SK-N-SH (cell line): ENCODE measurements at regions not wholly inside any gene's neighbourhood (a gene's known extent, or its start where the extent isn't known, plus 50 kb on each side); places are given as distances from the start of the nearest gene placed in this dataset.

Experiments
- CTCF ChIA-PET: fragments of 300-600, 350-600 bp; formaldehyde crosslinking; extraction: SDS; loops from one replicate; lab custom pipeline; 2021; lab: Yijun Ruan, JAX
- POLR2A ChIA-PET: fragments of 350-600 bp; sonication (Branson Sonifier 250); formaldehyde crosslinking; extraction: SDS; loops from one replicate; lab custom pipeline; 2020; ENCODE audit warnings: antibody characterized with exemption, inconsistent platforms; lab: Yijun Ruan, JAX
- DNase-seq: peaks from one replicate; pipeline ENCODE4 v3.0.0; 2012
- H2AFZ ChIP-seq: fragments of 200-600 bp; sonication (generic); 2 replicates; pipeline ENCODE4 v1.8.1; 2016; ENCODE audit warnings: antibody characterized with exemption, mild to moderate bottlenecking, low read depth
- H3F3A ChIP-seq: fragments of 200-600 bp; sonication (generic); replicated peaks from 2 replicates; pipeline ENCODE3; 2016; ENCODE audit warnings: antibody characterized with exemption, mild to moderate bottlenecking; ENCODE audit not compliant: insufficient read depth
- H3K27ac ChIP-seq, 2 experiments: fragments of 200-500 bp in 1 of 2; fragments of 200-600 bp in 1 of 2; sonication (Bioruptor generic) in 1 of 2; sonication (generic), shearing (Covaris generic) in 1 of 2; 2 replicates each; pipeline versions ENCODE4 v1.5.1 to v1.6.1; 2014 to 2016; ENCODE audit warnings: low read depth in 2 of 2, inconsistent platforms in 1 of 2, low read length in 1 of 2, mild to moderate bottlenecking in 1 of 2, mixed read lengths in 1 of 2
- H3K27me3 ChIP-seq: fragments of 200-600 bp; sonication (generic), shearing (Covaris generic); 2 replicates; pipeline ENCODE4 v1.6.1; 2016; ENCODE audit warnings: mixed run types; ENCODE audit not compliant: insufficient read depth
- H3K36me3 ChIP-seq, 2 experiments: fragments of 200-500 bp in 1 of 2; fragments of 200-600 bp in 1 of 2; sonication (Bioruptor generic) in 1 of 2; sonication (generic) in 1 of 2; replicated peaks in 1 of 2; 2 replicates each; pipeline versions ENCODE3 to v1.5.1; 2014 to 2016; ENCODE audit warnings: low read length in 1 of 2, mild to moderate bottlenecking in 1 of 2; ENCODE audit not compliant: insufficient read depth in 2 of 2, control insufficient read depth in 1 of 2
- H3K4me1 ChIP-seq, 2 experiments: fragments of 200-500 bp in 1 of 2; fragments of 200-600 bp in 1 of 2; sonication (Bioruptor generic) in 1 of 2; sonication (generic), shearing (Covaris generic) in 1 of 2; 2 replicates each; pipeline versions ENCODE4 v1.5.1 to v1.6.1; 2014 to 2016; ENCODE audit warnings: low read depth in 1 of 2, low read length in 1 of 2, mixed run types in 1 of 2; ENCODE audit not compliant: insufficient read depth in 2 of 2, control insufficient read depth in 1 of 2
- H3K4me2 ChIP-seq: fragments of 200-600 bp; sonication (generic), shearing (Covaris generic); 2 replicates; pipeline ENCODE4 v1.6.1; 2017; ENCODE audit warnings: mixed run types
- H3K4me3 ChIP-seq, 2 experiments: fragments of 200-500 bp in 1 of 2; fragments of 200-600 bp in 1 of 2; sonication (Bioruptor generic) in 1 of 2; sonication (generic), shearing (Covaris generic) in 1 of 2; 2 replicates each; pipeline versions ENCODE4 v1.5.1 to v1.8.1; 2014 to 2016; ENCODE audit warnings: low read depth in 2 of 2, inconsistent platforms in 1 of 2, low read length in 1 of 2, mild to moderate bottlenecking in 1 of 2, mixed read lengths in 1 of 2, moderate library complexity in 1 of 2
- H3K79me2 ChIP-seq: fragments of 200-600 bp; sonication (generic); 2 replicates; pipeline ENCODE4 v1.8.1; 2017; ENCODE audit warnings: mild to moderate bottlenecking; ENCODE audit not compliant: insufficient read depth
- H3K9ac ChIP-seq: fragments of 200-600 bp; sonication (generic); 2 replicates; pipeline ENCODE4 v1.6.1; 2017; ENCODE audit warnings: mixed run types
- H3K9me2 ChIP-seq: fragments of 200-600 bp; sonication (generic); 2 replicates; pipeline ENCODE4 v1.6.1; 2017; ENCODE audit warnings: mixed run types
- H3K9me3 ChIP-seq: fragments of 200-600 bp; sonication (generic); 2 replicates; pipeline ENCODE4 v1.6.1; 2017; ENCODE audit warnings: mixed run types, mild to moderate bottlenecking, moderate library complexity
- H4K20me1 ChIP-seq: fragments of 200-600 bp; sonication (generic); 2 replicates; pipeline ENCODE4 v1.6.1; 2017; ENCODE audit warnings: mild to moderate bottlenecking, mixed run types; ENCODE audit not compliant: insufficient read depth
- CHD2 ChIP-seq: fragments of 150-350 bp; IDR thresholded peaks from 2 replicates; pipeline ENCODE4 v1.6.1; 2018; ENCODE audit warnings: low read length; ENCODE audit not compliant: partially characterized antibody
- CTCF ChIP-seq: fragments of 200-600 bp; sonication (generic); IDR thresholded peaks from 2 replicates; pipeline ENCODE4 v1.6.1; 2017; ENCODE audit warnings: antibody characterized with exemption, mild to moderate bottlenecking, moderate library complexity
- EZH2phosphoT487 ChIP-seq: fragments of 200-600 bp; sonication (generic); IDR thresholded peaks from 2 replicates; pipeline ENCODE4 v1.6.1; 2017; ENCODE audit warnings: low read depth, mixed run types, mild to moderate bottlenecking, antibody characterized with exemption, moderate library complexity, borderline replicate concordance
- FOXJ3 ChIP-seq: sonication (generic); formaldehyde crosslinking; IDR thresholded peaks from 2 replicates; pipeline ENCODE4 v1.5.1; 2020; ENCODE audit warnings: mild to moderate bottlenecking, missing genetic modification reagents
- FOXM1 ChIP-seq: IDR thresholded peaks from 2 replicates; pipeline ENCODE4 v1.4.0; 2012; ENCODE audit warnings: low read depth, mild to moderate bottlenecking
- GATA2 ChIP-seq: sonication (generic); formaldehyde crosslinking; IDR thresholded peaks from 2 replicates; pipeline ENCODE4 v1.5.0; 2020; ENCODE audit warnings: mild to moderate bottlenecking, missing genetic modification reagents
- MEF2A ChIP-seq: IDR thresholded peaks from 2 replicates; pipeline ENCODE4 v1.4.0; 2012; ENCODE audit warnings: low read depth, borderline replicate concordance
- MXI1 ChIP-seq: IDR thresholded peaks from 2 replicates; pipeline ENCODE4 v1.6.1; 2012; ENCODE audit warnings: mild to moderate bottlenecking, low read depth, low read length, improper control_type of control experiment
- NFIC ChIP-seq: IDR thresholded peaks from 2 replicates; pipeline ENCODE4 v1.4.0; 2012; ENCODE audit warnings: borderline replicate concordance
- RAD21 ChIP-seq: IDR thresholded peaks from 2 replicates; pipeline ENCODE4 v1.6.1; 2012; ENCODE audit warnings: mild to moderate bottlenecking, low read length
- RXRA ChIP-seq: IDR thresholded peaks from 2 replicates; pipeline ENCODE4 v1.4.0; 2012; ENCODE audit warnings: low read depth, mild to moderate bottlenecking, borderline replicate concordance
- SIN3A ChIP-seq: IDR thresholded peaks from 2 replicates; pipeline ENCODE4 v1.6.1; 2012; ENCODE audit warnings: low read depth, mild to moderate bottlenecking, low read length, moderate library complexity, borderline replicate concordance
- SMC3 ChIP-seq: IDR thresholded peaks from 2 replicates; pipeline ENCODE4 v1.6.1; 2012; ENCODE audit warnings: low read depth, low read length, improper control_type of control experiment
- TAF1 ChIP-seq: IDR thresholded peaks from 2 replicates; pipeline ENCODE4 v1.6.1; 2012; ENCODE audit warnings: low read depth, mild to moderate bottlenecking, low read length, moderate library complexity, borderline replicate concordance
- TEAD4 ChIP-seq: IDR thresholded peaks from 2 replicates; pipeline ENCODE4 v1.4.0; 2012; ENCODE audit warnings: mild to moderate bottlenecking, borderline replicate concordance; ENCODE audit not compliant: insufficient read depth
- USF1 ChIP-seq: IDR thresholded peaks from 2 replicates; pipeline ENCODE4 v1.4.0; 2012; ENCODE audit warnings: low read depth, borderline replicate concordance
- YY1 ChIP-seq: IDR thresholded peaks from 2 replicates; pipeline ENCODE4 v1.4.0; 2012; ENCODE audit warnings: low read depth, mild to moderate bottlenecking
- WGBS: methylation state at CpG from one replicate; pipeline ENCODE4 v1.1.6; 2017; ENCODE audit warnings: low lambda C conversion rate; 5-methylcytosine and 5-hydroxymethylcytosine counted together
- TF ChIP-seq, protein P1 (sequence below): fragments of 150-350 bp; IDR thresholded peaks from 2 replicates; pipeline ENCODE4 v1.6.1; 2017; ENCODE audit warnings: antibody characterized with exemption, low read length, low read depth, borderline replicate concordance
- TF ChIP-seq, protein P2 (sequence below): IDR thresholded peaks from 2 replicates; pipeline ENCODE4 v1.6.1; 2012; ENCODE audit warnings: mild to moderate bottlenecking, low read depth, low read length, moderate library complexity

GRCh38 chr14:87522575-87522974 lies 470.4 kb downstream of the GALC start:
- no peak overlapping the region for H3K9ac ChIP-seq
- TF ChIP-seq NFIC (no peak), RXRA (no peak), SMC3 (no peak), FOXM1 (no peak), CTCF (no peak), YY1 (no peak), USF1 (no peak), CHD2 (no peak)
- H3F3A ChIP-seq: no peaks in the 10 kb centered on the region
- no peaks in the 10 kb centered on the region for H3K9me2 ChIP-seq
- ChIA-PET CTCF (interaction anchor here (0.8 kb wide), 1 partner anchor 9 kb away, joined by 3 read pairs; no protein-coding TSS in a partner anchor), POLR2A (no interaction called here)
- no peaks in the 10 kb centered on the region for H3K36me3 ChIP-seq
- no peaks in the 10 kb centered on the region for H3K9me3 ChIP-seq
- 0% methylated on average over 1 of the region's 1 CpG for WGBS
- no peaks in the 10 kb centered on the region for H3K27me3 ChIP-seq
- no peaks in the 10 kb centered on the region for H3K4me1 ChIP-seq
- H3K4me2 ChIP-seq: no peak overlapping the region
- H4K20me1 ChIP-seq: no peaks in the 10 kb centered on the region
- no peak overlapping the region for H2AFZ ChIP-seq
- no peak overlapping the region for H3K27ac ChIP-seq
- no peak for DNase-seq
- H3K79me2 ChIP-seq: no peaks in the 10 kb centered on the region
- H3K4me3 ChIP-seq: no peak overlapping the region

DNA sequence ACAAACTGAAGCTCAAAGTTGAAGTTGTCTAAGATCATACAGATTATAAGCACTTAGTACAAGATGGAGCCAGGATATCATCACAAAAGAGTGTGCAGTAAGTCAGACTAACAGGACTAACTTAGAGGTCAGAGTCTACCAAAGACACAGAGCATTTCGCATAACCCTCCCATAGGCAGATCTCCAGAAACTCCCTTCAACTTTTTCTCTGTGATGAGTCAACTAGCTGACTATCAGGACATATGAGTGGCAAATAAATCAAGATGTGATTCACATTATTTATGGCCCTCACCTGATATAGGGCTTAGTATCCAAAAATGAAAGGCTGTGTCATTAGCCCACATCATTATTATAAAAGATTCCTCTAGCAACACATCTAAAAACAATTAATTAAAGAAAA lies 484.6 kb downstream of the GALC start:
- no peaks in the 10 kb centered on the region for H3K36me3 ChIP-seq
- no peaks in the 10 kb centered on the region for H3K4me1 ChIP-seq
- no peak for DNase-seq
- peaks cover 7% of the 10 kb centered on the region; the same call in 1 of the 2 replicates for H3K9me3 ChIP-seq
- no peaks in the 10 kb centered on the region for H3K9me2 ChIP-seq
- 7% methylated on average over 1 of the region's 1 CpG for WGBS
- H3F3A ChIP-seq: no peaks in the 10 kb centered on the region
- CTCF ChIA-PET: no interaction called here
- POLR2A ChIA-PET: no interaction called here
- H4K20me1 ChIP-seq: no peaks in the 10 kb centered on the region
- H3K4me3 ChIP-seq: no peak overlapping the region
- H3K4me2 ChIP-seq: no peak overlapping the region
- no peaks in the 10 kb centered on the region for H3K79me2 ChIP-seq
- H3K27ac ChIP-seq: no peak overlapping the region
- H3K9ac ChIP-seq: no peak overlapping the region
- no peaks in the 10 kb centered on the region for H3K27me3 ChIP-seq
- TF ChIP-seq SIN3A (no peak), RAD21 (no peak), MXI1 (no peak), TEAD4 (no peak), RXRA (no peak), TAF1 (no peak), MEF2A (no peak), FOXJ3 (no peak), SMC3 (no peak), CTCF (no peak), EZH2phosphoT487 (no peak), GATA2 (no peak)
- TF ChIP-seq, protein P1, sequence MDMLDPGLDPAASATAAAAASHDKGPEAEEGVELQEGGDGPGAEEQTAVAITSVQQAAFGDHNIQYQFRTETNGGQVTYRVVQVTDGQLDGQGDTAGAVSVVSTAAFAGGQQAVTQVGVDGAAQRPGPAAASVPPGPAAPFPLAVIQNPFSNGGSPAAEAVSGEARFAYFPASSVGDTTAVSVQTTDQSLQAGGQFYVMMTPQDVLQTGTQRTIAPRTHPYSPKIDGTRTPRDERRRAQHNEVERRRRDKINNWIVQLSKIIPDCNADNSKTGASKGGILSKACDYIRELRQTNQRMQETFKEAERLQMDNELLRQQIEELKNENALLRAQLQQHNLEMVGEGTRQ: no peak
- TF ChIP-seq, protein P2, sequence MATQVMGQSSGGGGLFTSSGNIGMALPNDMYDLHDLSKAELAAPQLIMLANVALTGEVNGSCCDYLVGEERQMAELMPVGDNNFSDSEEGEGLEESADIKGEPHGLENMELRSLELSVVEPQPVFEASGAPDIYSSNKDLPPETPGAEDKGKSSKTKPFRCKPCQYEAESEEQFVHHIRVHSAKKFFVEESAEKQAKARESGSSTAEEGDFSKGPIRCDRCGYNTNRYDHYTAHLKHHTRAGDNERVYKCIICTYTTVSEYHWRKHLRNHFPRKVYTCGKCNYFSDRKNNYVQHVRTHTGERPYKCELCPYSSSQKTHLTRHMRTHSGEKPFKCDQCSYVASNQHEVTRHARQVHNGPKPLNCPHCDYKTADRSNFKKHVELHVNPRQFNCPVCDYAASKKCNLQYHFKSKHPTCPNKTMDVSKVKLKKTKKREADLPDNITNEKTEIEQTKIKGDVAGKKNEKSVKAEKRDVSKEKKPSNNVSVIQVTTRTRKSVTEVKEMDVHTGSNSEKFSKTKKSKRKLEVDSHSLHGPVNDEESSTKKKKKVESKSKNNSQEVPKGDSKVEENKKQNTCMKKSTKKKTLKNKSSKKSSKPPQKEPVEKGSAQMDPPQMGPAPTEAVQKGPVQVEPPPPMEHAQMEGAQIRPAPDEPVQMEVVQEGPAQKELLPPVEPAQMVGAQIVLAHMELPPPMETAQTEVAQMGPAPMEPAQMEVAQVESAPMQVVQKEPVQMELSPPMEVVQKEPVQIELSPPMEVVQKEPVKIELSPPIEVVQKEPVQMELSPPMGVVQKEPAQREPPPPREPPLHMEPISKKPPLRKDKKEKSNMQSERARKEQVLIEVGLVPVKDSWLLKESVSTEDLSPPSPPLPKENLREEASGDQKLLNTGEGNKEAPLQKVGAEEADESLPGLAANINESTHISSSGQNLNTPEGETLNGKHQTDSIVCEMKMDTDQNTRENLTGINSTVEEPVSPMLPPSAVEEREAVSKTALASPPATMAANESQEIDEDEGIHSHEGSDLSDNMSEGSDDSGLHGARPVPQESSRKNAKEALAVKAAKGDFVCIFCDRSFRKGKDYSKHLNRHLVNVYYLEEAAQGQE: no peak
- TF ChIP-seq, all 33 proteins: peak for 0
- no peak overlapping the region for H2AFZ ChIP-seq
